Glutamatergic neuron (in vitro differentiated cells): ENCODE measurements at regions not wholly inside any gene's neighbourhood (a gene's known extent, or its start where the extent isn't known, plus 50 kb on each side); places are given as distances from the start of the nearest gene placed in this dataset.

ENCODE experiments used
- DNase-seq: peaks from one replicate; pipeline ENCODE4 v3.0.0; 2022
- H3K27ac Mint-ChIP-seq: one replicate; pipeline ENCODE4 v1.8.0; 2020; ENCODE audit warnings: mild to moderate bottlenecking, mixed read lengths, inconsistent platforms; ENCODE audit not compliant: unreplicated experiment
- H3K27me3 Mint-ChIP-seq: one replicate; pipeline ENCODE4 v1.8.0; 2020; ENCODE audit warnings: mild to moderate bottlenecking, moderate library complexity, mixed read lengths, inconsistent platforms; ENCODE audit not compliant: unreplicated experiment
- H3K36me3 Mint-ChIP-seq: one replicate; pipeline ENCODE4 v1.8.0; 2020; ENCODE audit warnings: mild to moderate bottlenecking, mixed read lengths, inconsistent platforms; ENCODE audit not compliant: unreplicated experiment
- H3K4me1 Mint-ChIP-seq: one replicate; pipeline ENCODE4 v1.8.0; 2020; ENCODE audit warnings: mild to moderate bottlenecking, low read depth, mixed read lengths, inconsistent platforms; ENCODE audit not compliant: unreplicated experiment
- H3K4me3 Mint-ChIP-seq: one replicate; pipeline ENCODE4 v1.8.0; 2020; ENCODE audit warnings: mild to moderate bottlenecking, mixed read lengths, inconsistent platforms; ENCODE audit not compliant: unreplicated experiment
- H3K9me3 Mint-ChIP-seq: one replicate; pipeline ENCODE4 v1.8.0; 2020; ENCODE audit warnings: mild to moderate bottlenecking, moderate library complexity, mixed read lengths, inconsistent platforms; ENCODE audit not compliant: unreplicated experiment
- CTCF ChIP-seq: fragments of 200-600 bp; sonication (generic); IDR thresholded peaks from one replicate; pipeline ENCODE4 v1.5.0; 2021; ENCODE audit not compliant: partially characterized antibody, unreplicated experiment

- Mint-ChIP-seq H3K4me3 (peak overlapping the region; percentile 25), H3K27ac (no peak overlapping the region), H3K4me1 (peaks cover 13% of the 10 kb centered on the region), H3K9me3 (peaks cover 1% of the 10 kb centered on the region), H3K36me3 (peaks cover under 1% of the 10 kb centered on the region), H3K27me3 (peaks cover 8% of the 10 kb centered on the region)
- no peak for TF ChIP-seq CTCF
- no peak for DNase-seq
These were observed 114.8 kb upstream of the ATP2B2 start for GRCh38 chr3:10619989-10620832.

- no peaks in the 10 kb centered on the region for H3K36me3 Mint-ChIP-seq
- no peak overlapping the region for H3K4me3 Mint-ChIP-seq
- peaks cover 8% of the 10 kb centered on the region for H3K27me3 Mint-ChIP-seq
- H3K27ac Mint-ChIP-seq, result no peak overlapping the region
- DNase-seq, result no peak
- H3K9me3 Mint-ChIP-seq, result peaks cover 1% of the 10 kb centered on the region
- TF ChIP-seq CTCF, result no peak
- H3K4me1 Mint-ChIP-seq, result peaks cover 13% of the 10 kb centered on the region
These were observed 115.4 kb upstream of the ATP2B2 start for GRCh38 chr3:10620833-10621082.

GRCh38 chr3:10623578-10624275 lies 118.3 kb upstream of the ATP2B2 start:
- DNase-seq, result no peak
- H3K4me1 Mint-ChIP-seq, result peaks cover 8% of the 10 kb centered on the region
- H3K4me3 Mint-ChIP-seq, result no peak overlapping the region
- H3K27me3 Mint-ChIP-seq, result peaks cover 10% of the 10 kb centered on the region
- no peaks in the 10 kb centered on the region for H3K36me3 Mint-ChIP-seq
- H3K9me3 Mint-ChIP-seq, result no peaks in the 10 kb centered on the region
- no peak for TF ChIP-seq CTCF
- H3K27ac Mint-ChIP-seq, result no peak overlapping the region

GRCh38 chr3:10625323-10625722 lies 119.9 kb upstream of the ATP2B2 start:
- H3K4me3 Mint-ChIP-seq, result no peak overlapping the region
- H3K27me3 Mint-ChIP-seq, result peaks cover 7% of the 10 kb centered on the region
- H3K9me3 Mint-ChIP-seq, result no peaks in the 10 kb centered on the region
- no peak overlapping the region for H3K27ac Mint-ChIP-seq
- DNase-seq, result no peak
- H3K36me3 Mint-ChIP-seq, result no peaks in the 10 kb centered on the region
- peaks cover 15% of the 10 kb centered on the region for H3K4me1 Mint-ChIP-seq
- TF ChIP-seq CTCF, result no peak

- no peak for DNase-seq
- TF ChIP-seq CTCF, result no peak
- no peak overlapping the region for H3K4me3 Mint-ChIP-seq
- no peaks in the 10 kb centered on the region for H3K36me3 Mint-ChIP-seq
- H3K9me3 Mint-ChIP-seq, result no peaks in the 10 kb centered on the region
- H3K27me3 Mint-ChIP-seq, result peaks cover 5% of the 10 kb centered on the region
- no peak overlapping the region for H3K27ac Mint-ChIP-seq
- H3K4me1 Mint-ChIP-seq, result peaks cover 11% of the 10 kb centered on the region
These were observed 122.6 kb upstream of the ATP2B2 start for GRCh38 chr3:10627884-10628572.
